IPS-18c (cell line): ENCODE measurements at regions not wholly inside any gene's neighbourhood (a gene's known extent, or its start where the extent isn't known, plus 50 kb on each side); places are given as distances from the start of the nearest gene placed in this dataset.

Experiments
- H3K4me3 ChIP-seq: 2 replicates; pipeline ENCODE4 v1.7.0; 2013; ENCODE audit warnings: low read depth, mild to moderate bottlenecking, low read length, moderate library complexity; ENCODE audit not compliant: insufficient read depth
- H3K9me3 ChIP-seq: one replicate; pipeline ENCODE4 v1.6.1; 2013; ENCODE audit warnings: mild to moderate bottlenecking, low read length, moderate library complexity; ENCODE audit not compliant: control insufficient read depth, insufficient read depth

GRCh38 chr13:89936256-89936655 is 1411.2 kb upstream of the MIR17HG start:
- no peak overlapping the region for H3K4me3 ChIP-seq
- H3K9me3 ChIP-seq, result no peaks in the 10 kb centered on the region

- H3K4me3 ChIP-seq, result no peak overlapping the region
Measured at GRCh38 chr13:89937420-89937819, 1410.1 kb upstream of the MIR17HG start.

GRCh38 chr13:89940383-89940782 is 1407.1 kb upstream of the MIR17HG start:
- no peaks in the 10 kb centered on the region for H3K9me3 ChIP-seq
- H3K4me3 ChIP-seq, result no peak overlapping the region

More at GRCh38 chr13:89937420-89937819, 1410.1 kb upstream of the MIR17HG start:
- H3K9me3 ChIP-seq, result no peaks in the 10 kb centered on the region

- H3K9me3 ChIP-seq, result no peaks in the 10 kb centered on the region
- H3K4me3 ChIP-seq, result no peak overlapping the region
Measured at GRCh38 chr13:89943139-89943538, 1404.3 kb upstream of the MIR17HG start.

GRCh38 chr13:89950225-89950624 is 1397.3 kb upstream of the MIR17HG start:
- Histone ChIP-seq H3K9me3 (no peaks in the 10 kb centered on the region), H3K4me3 (no peak overlapping the region)

DNA sequence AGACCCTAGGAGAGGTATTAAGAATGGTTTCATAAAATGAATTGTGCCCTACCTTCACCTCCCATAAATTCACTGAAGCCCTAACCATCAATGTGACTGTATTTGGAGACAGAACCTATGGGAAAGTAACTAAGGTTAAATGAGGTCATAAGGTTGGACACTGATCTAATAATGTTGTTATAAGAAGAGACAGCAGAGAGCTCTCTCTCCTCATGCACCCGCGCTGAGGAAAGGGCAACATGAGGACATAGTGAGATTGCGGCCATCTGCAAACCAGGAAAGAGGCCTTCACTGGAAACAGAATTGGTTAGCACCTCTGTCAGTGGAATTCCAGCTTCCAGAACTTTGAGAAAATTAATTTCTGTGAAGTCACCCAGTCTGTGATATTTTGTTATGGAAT is 1396.1 kb upstream of the MIR17HG start:
- Histone ChIP-seq H3K4me3 (no peak overlapping the region), H3K9me3 (no peaks in the 10 kb centered on the region)

DNA sequence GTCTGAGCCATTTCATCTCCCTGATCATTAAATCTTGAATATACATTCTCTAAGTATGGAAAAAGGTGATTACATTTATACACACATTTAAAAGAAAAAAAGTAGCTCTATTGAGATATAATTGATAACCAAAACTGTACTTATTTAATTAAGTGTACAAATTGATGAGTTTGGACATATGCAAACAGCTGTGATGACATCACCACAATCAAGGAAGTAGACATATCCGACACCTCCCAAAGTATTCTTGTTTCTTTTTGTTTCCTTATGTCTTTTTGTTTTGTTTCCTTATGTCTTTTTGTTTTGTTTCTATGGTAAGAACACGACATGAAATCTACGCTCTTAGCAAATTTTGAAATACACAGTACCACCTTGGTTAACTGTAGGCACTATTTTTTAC is 1393.9 kb upstream of the MIR17HG start:
- Histone ChIP-seq H3K9me3 (no peaks in the 10 kb centered on the region), H3K4me3 (no peak overlapping the region)

GRCh38 chr13:89955773-89956172 is 1391.7 kb upstream of the MIR17HG start:
- no peak overlapping the region for H3K4me3 ChIP-seq
- no peaks in the 10 kb centered on the region for H3K9me3 ChIP-seq

- no peaks in the 10 kb centered on the region for H3K9me3 ChIP-seq
- H3K4me3 ChIP-seq, result no peak overlapping the region
Measured at GRCh38 chr13:89959074-89959473, 1388.4 kb upstream of the MIR17HG start.

DNA sequence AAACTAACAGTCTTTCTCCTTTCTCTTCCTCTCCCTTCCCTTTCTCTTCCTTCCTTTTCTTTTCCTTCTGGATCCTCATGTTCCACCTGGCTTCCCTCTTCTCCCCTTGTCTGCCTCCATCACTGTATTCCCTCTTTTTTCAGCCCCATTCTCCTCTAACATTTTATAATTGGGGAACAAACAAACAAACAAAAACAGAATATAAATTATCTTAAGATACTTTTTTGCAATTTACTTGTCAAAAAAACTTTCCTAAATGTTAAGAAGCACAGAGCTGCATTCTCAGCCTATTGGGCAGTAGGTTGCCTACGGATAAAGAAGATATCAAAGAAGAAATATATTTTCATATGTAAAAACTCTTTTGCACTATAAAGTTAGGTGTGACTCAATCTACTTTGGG is 1382.2 kb upstream of the MIR17HG start:
- no peaks in the 10 kb centered on the region for H3K9me3 ChIP-seq
- no peak overlapping the region for H3K4me3 ChIP-seq

GRCh38 chr13:89966524-89966923 is 1381.0 kb upstream of the MIR17HG start:
- Histone ChIP-seq H3K4me3 (no peak overlapping the region), H3K9me3 (no peaks in the 10 kb centered on the region)

GRCh38 chr13:89967701-89968100 is 1379.8 kb upstream of the MIR17HG start:
- H3K9me3 ChIP-seq, result no peaks in the 10 kb centered on the region

DNA sequence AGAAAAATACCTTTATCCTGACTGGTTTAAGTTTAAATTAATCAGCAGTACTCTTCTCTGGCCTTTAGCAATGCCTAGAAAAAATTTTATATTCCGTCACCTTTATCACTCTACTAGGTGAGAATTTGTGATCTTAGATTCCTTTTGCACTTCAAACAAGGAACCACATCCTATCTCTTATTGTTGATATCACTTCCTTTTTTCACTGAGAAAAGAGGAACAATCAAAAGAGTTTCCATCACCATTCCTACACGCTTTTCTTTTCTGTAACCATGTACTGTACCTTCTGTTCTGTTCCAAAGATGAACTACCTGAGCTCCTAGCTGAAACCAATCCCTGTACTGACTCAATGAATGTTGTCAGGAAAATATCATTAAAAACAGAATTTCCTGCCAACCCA is 1379.0 kb upstream of the MIR17HG start:
- Histone ChIP-seq H3K4me3 (no peak overlapping the region), H3K9me3 (no peaks in the 10 kb centered on the region)

More at GRCh38 chr13:89967701-89968100, 1379.8 kb upstream of the MIR17HG start:
- no peak overlapping the region for H3K4me3 ChIP-seq

- no peak overlapping the region for H3K4me3 ChIP-seq
Measured at GRCh38 chr13:89970353-89970709, 1377.2 kb upstream of the MIR17HG start.

GRCh38 chr13:89977203-89977602 is 1370.3 kb upstream of the MIR17HG start:
- no peaks in the 10 kb centered on the region for H3K9me3 ChIP-seq

More at GRCh38 chr13:89970353-89970709, 1377.2 kb upstream of the MIR17HG start:
- no peaks in the 10 kb centered on the region for H3K9me3 ChIP-seq

GRCh38 chr13:89980896-89981295 is 1366.6 kb upstream of the MIR17HG start:
- Histone ChIP-seq H3K9me3 (no peaks in the 10 kb centered on the region), H3K4me3 (no peak overlapping the region)

More at GRCh38 chr13:89977203-89977602, 1370.3 kb upstream of the MIR17HG start:
- no peak overlapping the region for H3K4me3 ChIP-seq

DNA sequence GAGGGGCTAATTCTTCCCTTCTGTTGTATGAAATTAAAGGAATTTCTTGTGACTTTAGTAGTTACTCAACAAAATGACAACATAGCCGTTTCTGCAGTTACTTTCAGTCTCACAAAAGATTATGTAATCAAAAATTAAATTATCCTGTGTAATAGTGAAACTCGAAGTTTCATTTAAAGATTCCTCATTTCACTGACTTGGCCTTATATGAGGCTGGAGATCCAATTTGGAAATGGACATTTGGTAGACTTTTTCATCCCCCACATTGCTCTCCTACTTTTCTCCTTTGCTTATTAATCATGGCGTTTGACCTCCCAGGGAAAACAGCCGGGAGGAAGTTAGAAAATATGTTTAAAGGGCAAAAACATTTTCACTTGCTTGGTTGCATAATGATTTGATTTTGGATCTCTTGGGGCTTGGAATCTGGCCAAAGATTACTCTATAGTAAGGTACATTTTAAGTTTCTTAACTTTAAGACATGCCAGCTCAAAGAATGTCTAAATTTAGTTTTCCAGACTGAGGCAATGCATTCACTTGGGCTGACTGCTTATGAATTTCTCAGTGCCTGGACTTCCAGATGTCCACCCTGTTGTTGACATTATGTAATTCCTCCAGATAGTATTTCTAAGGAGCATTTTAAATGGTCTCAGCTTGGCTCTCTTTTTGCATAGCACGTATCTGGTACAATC is 1364.9 kb upstream of the MIR17HG start:
- H3K4me3 ChIP-seq, result no peak overlapping the region
- no peaks in the 10 kb centered on the region for H3K9me3 ChIP-seq

DNA sequence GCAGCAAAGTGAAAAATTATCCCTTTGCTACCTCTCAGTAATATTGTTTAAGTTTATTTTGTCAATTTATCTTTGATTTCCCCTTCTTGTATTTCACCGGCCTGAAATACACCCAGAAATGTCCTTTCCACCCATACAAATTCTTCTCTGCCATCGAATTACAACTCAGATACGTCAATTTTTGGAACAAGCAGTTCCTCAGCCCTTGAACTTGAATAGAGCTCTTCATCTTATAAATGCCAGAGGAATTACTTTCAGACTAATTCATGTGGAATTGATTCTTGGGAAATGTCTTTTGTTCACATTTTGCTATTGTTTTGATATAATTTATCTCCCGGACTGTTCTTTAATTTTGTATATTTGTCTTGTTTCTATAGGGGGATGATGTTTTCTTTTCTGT is 1359.3 kb upstream of the MIR17HG start:
- no peaks in the 10 kb centered on the region for H3K9me3 ChIP-seq
- no peak overlapping the region for H3K4me3 ChIP-seq

- no peak overlapping the region for H3K4me3 ChIP-seq
- H3K9me3 ChIP-seq, result no peaks in the 10 kb centered on the region
Measured at GRCh38 chr13:90003566-90003965, 1343.9 kb upstream of the MIR17HG start.
